Esophagus squamous epithelium (tissue), 4 donors: ENCODE measurements at regions not wholly inside any gene's neighbourhood (a gene's known extent, or its start where the extent isn't known, plus 50 kb on each side); places are given as distances from the start of the nearest gene placed in this dataset.

Experiments used
- CTCF ChIP-seq, 6 experiments: fragments of 450-650 bp in 4 of 6; fragments of 200-600 bp in 2 of 6; sonication (generic) in 2 of 6; IDR thresholded peaks; one replicate each; pipeline ENCODE4 v1.5.1; 2016 to 2019; ENCODE audit warnings: antibody characterized with exemption in 6 of 6, mild to moderate bottlenecking in 4 of 6, moderate library complexity in 4 of 6
- POLR2A ChIP-seq, 4 donors: fragments of 450-650 bp; IDR thresholded peaks; one replicate each; pipeline ENCODE4 v1.6.1; 2017; ENCODE audit warnings: antibody characterized with exemption in 4 of 4, mild to moderate bottlenecking in 4 of 4, moderate library complexity in 3 of 4

- TF ChIP-seq POLR2A (IDR thresholded peaks at IDR 0.05) (no peak), CTCF (IDR thresholded peaks at IDR 0.05) (no peak)
Measured at GRCh38 chr4:34328939-34329338, 1915.4 kb downstream of the ARAP2 start.
